ENCODE measurements at regions not wholly inside any gene's neighbourhood (a gene's known extent, or its start where the extent isn't known, plus 50 kb on each side); places are given as distances from the start of the nearest gene placed in this dataset.

- DNase-seq (ENCODE audit: low read depth): no peak
- TF ChIP-seq CTCF (IDR thresholded peaks at IDR 0.05; ENCODE audit: insufficient read depth, low read depth, low read length): no peak
- H3K4me3 ChIP-seq (ENCODE audit: low read depth, low read length): no peak overlapping the region
Observed at GRCh38 chr2:221282386-221282785, 289.7 kb downstream of the EPHA4 start.

- no peak for TF ChIP-seq CTCF (IDR thresholded peaks at IDR 0.05; ENCODE audit: insufficient read depth, low read depth, low read length)
- no peak overlapping the region for H3K4me3 ChIP-seq (ENCODE audit: low read depth, low read length)
- no peak for DNase-seq (ENCODE audit: low read depth)
Observed at GRCh38 chr2:221283896-221284545, 288.1 kb downstream of the EPHA4 start.

GRCh38 chr2:221285148-221285547 is 287.0 kb downstream of the EPHA4 start:
- no peak for TF ChIP-seq CTCF (IDR thresholded peaks at IDR 0.05; ENCODE audit: insufficient read depth, low read depth, low read length)
- H3K4me3 ChIP-seq (ENCODE audit: low read depth, low read length): no peak overlapping the region
- no peak for DNase-seq (ENCODE audit: low read depth)

GRCh38 chr2:221286406-221286805 is 285.7 kb downstream of the EPHA4 start:
- no peak for TF ChIP-seq CTCF (IDR thresholded peaks at IDR 0.05; ENCODE audit: insufficient read depth, low read depth, low read length)
- DNase-seq (ENCODE audit: low read depth): no peak
- H3K4me3 ChIP-seq (ENCODE audit: low read depth, low read length): no peak overlapping the region

GRCh38 chr2:221289389-221289788 is 282.7 kb downstream of the EPHA4 start:
- TF ChIP-seq CTCF (IDR thresholded peaks at IDR 0.05; ENCODE audit: insufficient read depth, low read depth, low read length): no peak
- DNase-seq (ENCODE audit: low read depth): no peak
- no peak overlapping the region for H3K4me3 ChIP-seq (ENCODE audit: low read depth, low read length)

GRCh38 chr2:221289846-221290245 is 282.3 kb downstream of the EPHA4 start:
- H3K4me3 ChIP-seq (ENCODE audit: low read depth, low read length): no peak overlapping the region
- TF ChIP-seq CTCF (IDR thresholded peaks at IDR 0.05; ENCODE audit: insufficient read depth, low read depth, low read length): no peak
- DNase-seq (ENCODE audit: low read depth): no peak
